HG02938 (cell line): ENCODE measurements at regions not wholly inside any gene's neighbourhood (a gene's known extent, or its start where the extent isn't known, plus 50 kb on each side); places are given as distances from the start of the nearest gene placed in this dataset.
"Not testable (repeated sequence)": the region's sequence is repeated elsewhere in the genome, so short reads cannot be mapped to it uniquely, and the experiment has no call there.

Source experiments
- ATAC-seq: cut with Tn5 transposase; IDR thresholded peaks from one replicate; pipeline ENCODE4 v1.9.1; 2021; ENCODE audit warnings: mild to moderate bottlenecking, moderate library complexity; ENCODE audit not compliant: unreplicated experiment

DNA sequence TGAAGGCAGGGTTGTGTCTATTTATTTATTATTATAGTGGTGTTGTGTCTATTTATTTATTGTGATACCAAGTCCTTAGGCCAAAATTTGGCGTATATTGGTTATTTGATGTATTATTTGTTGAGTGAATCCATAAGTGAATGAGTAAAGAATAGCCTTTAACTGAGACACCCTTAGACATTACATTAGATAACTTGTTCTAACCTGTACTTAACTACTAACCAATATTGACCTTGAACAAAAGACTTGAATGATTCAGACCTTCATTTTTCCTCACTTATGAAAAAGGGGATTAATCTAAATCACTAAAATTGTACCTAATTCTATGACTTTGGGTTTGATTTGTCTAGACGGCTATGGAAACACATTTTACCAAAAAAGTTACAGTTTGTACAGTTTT is 370.5 kb downstream of the JRKL start:
- no peak for ATAC-seq

DNA sequence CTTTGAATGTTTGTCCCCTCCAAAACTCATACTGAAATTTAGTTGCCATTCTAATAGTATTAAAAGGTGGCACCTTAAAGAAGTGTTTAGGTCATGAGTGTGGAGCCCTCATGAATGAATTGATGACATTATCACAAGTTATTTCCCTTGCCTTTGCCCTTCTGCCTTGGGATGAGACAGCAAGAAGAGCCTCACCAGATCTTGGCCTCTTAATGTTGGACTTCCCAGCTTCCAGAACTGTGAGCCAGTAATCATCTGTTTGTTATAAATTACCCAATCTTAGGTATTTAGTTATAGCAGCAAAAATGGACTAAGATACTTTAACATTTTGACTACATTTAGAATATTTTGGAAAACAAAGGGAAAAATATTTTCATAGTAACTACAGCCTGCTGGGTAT is 371.0 kb downstream of the JRKL start:
- ATAC-seq: no peak

DNA sequence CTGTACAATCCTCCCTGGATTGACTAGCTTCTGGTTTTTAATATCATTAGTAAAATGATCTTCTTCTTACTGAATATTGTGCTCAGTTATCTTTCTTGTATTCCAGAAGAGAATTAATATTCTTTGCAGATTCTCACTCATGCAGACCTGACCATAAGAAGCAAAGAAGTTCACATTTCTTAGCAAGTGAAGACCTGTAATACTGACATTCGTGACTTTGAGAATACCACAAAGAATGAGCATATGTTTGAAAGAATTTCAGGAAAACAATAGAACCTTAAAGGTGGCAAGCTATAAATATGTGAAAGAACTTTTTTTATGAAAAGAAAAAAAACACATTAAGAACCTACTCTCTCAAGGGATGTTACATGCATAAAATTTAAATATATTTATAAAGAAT is 371.6 kb downstream of the JRKL start:
- no peak for ATAC-seq

DNA sequence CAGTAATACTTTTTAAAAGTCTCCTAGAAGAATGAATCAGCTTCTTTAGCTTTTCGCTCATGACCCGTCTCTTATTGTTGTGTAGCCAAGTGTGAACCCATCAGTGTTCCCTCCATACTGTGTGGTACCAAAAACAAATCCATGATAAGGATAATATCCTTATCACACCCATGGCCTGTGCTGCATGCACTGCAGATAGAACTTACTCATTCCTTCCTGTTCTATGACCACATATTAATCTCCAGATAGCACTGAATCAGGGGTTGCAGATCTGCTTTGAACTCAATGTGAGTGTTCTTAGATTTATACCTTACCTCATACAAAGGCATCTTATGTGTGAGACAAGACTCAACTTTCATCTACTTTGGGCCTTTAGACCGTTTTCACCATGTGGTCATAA is 373.4 kb downstream of the JRKL start:
- ATAC-seq: no peak

DNA sequence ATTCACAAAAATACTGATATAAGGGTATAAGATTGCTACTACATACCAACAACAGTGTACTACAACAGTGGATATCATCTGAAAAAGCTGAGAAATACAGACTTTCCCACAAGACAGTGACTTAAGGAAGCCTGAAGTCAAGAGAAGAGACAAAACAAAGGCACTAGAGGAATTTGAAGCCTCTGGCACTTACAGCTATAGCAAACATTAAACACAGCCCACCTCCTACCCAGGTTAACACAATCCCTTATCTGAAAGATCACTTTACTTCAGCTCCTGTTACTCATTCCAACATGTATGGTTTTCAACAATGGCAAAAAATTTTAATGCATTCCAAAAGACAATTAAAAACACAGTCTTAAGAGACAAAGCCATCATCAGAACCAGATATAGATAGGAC is 388.5 kb downstream of the JRKL start:
- ATAC-seq: no peak

DNA sequence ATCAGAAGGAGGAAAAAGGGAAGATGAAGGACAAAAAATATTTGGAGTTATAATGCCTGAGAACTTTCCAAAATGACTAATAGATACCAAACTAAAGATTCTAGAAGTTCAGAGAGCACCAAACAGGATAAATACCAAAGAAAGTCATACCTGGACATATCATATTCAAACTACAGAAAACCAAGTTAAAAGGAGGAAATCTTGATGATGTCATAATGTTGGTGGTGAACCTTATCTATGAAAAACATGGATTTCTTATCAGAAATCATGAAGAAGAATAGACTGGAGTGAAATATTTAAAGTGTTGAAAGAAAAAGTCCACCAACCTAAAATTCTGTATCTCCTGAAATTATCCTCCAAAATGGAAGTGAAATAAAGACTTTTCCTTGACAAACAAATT is 389.2 kb downstream of the JRKL start:
- no peak for ATAC-seq

DNA sequence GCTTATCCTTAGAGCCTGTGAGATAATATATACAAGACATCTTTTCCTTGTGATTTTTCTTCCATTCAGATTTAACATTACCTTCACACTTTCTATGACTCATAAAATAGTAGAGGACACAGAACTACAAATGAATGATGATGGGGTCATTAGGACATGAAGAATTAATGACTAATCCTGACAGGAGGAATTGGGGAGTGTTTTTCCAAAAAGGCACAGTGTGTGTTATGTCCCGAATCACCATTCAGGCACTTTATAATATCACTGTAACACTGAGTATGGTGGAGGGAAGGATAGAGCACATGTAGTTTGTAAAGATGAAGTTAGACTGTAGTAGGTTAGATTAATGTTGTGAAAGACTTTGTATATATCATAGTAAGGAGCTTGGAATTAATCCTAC is 391.3 kb downstream of the JRKL start:
- ATAC-seq: no peak

DNA sequence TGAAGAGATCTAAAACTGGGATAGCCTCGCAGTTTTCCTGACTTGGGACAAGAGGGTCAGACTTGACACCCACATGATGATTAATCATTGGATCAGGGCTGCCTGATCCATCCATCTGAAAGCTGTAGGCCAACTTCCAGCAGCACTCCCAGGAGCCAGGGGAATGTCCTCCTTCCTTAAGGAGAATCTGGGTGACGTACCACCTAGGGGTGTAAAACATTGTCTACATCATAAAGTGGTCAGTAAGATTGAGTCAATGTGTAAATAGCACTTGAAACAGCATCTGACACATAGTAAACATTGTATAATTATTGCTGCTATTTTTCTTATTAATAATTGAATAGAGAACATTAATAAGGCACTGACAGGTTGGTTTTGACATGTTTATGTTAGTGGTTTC is 392.8 kb downstream of the JRKL start:
- ATAC-seq: no peak

DNA sequence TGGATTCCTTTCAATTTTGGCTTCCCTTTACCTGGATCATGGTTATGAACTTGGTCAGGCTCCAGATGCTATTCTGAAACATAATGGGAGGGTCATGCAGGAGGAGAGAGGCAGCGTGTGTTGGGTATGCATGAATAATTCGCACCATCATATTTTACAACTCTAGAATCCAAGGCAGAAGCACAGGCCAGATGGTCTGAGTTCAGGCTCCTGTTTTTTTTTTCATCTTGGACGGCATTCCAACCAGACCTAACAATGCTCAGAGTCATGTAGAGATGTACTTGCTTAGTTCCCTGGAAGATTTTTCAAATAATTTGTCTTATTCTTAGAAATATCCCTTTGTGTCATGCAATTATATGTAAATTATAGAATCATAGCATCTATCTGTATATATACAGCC is 393.5 kb downstream of the JRKL start:
- ATAC-seq: no peak

DNA sequence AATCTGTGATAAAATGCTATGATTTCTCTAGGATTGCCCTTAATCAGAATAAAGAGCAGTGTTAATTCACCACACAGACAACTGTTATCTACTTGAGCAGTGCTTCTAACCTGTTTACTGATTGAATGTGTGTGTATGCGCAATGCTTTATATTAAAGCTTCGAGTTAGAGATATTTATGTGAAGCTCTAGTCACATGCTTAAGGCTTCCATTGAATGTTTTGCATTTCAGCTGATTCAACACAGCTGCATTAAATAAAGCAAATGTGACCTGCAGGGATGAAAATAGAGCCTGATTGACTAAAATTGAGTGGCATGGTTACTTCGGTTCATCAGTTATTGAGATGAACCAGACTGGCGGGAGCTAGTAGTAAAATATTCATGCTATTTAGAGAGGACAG is 395.3 kb downstream of the JRKL start:
- ATAC-seq: no peak

DNA sequence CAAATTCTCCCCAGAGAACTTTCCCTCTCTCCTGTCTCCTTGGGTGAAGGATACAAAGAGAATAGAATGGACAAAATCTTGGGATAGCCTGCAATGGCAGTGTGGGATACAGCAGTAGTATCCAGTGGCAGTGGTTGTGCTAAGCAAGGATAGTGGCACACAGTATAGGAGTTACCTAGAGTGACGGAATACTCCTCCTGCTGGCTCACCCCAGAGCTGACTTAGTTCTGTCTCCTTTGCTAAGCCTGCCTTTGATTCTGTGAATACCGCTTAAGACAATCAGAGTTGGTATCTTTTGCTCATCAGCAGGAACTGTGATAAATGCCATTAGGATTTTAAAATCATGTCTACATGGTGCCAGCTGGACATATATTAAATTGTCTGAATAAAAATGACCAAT is 404.3 kb downstream of the JRKL start:
- no peak for ATAC-seq

DNA sequence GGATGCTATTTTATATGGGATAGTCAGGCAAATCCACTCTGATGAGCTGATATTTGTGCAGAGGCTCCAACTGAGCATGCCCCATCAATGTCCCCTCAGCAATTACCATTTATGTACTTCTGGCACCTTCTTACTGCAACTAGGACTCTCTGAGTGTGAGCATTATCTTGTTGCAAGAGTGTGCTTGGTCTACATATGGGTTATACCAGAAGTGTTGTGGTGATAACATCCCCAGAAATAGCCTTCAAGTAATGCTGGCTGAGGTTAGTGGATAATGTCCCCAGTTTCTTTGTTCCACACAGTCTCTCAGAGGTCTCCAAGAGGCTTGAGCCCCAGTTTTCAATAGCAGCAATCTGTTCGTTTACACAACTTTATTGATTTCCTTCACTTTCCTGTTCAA is 408.6 kb downstream of the JRKL start:
- ATAC-seq: no peak

DNA sequence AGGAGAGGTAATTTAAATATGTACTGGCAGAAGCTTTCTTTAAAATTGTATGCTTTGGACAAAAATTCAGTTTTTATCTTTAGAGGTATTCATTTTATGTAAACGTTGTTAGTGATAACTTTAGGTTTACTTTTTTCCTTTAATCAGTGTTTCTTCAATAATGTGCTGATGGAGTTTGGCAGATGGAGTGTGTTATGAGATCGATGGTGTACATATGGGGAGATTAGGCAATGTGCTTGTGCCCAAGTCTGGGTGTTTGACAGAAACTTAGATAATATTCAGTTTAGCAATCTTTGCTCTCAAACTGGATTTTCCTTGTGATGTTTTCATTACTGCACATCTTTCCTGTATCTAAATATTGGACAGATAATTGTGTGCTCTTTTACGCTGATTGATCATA is 425.4 kb downstream of the JRKL start:
- ATAC-seq: no peak

DNA sequence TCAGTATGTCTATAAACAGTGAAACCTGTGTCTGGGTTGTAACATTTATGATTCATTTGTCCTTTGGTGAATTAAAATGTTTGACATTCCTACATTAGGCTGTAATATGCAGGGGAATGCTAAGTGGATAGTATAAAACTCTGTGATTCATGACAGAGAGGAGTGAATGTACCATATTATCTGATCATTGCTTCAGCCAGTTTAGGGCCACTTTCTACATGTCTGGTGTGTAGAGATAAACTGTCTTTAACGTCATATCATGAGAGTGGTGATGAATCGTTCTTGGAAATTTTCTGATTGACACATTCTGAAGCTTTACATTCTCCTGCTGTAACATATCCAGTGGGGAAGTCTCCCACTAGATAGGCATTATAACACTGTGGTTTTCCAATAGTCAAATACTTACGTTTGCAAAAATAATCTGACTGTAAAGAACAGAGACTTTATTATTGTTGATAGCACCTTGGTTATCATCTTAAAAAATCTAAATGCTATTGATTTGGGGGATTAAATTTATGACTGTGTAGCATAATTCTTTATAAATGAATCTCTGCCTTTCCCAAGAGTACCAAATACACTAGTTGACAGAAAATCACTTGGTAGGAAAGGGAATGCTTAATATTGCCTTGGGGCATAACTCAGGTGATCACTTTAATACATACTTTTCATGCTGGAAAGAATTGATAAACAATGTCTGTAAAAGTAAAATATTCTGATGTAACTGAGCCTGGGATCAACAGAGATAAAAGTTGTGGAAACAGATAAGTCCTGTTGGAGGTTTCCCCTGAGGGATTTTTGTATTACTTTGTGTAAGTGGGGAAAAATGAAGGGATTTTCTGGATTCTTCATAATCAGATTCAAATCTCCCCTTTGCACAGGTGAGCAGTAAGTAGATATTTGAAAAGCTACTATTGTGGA is 427.9 kb downstream of the JRKL start:
- ATAC-seq: no peak

DNA sequence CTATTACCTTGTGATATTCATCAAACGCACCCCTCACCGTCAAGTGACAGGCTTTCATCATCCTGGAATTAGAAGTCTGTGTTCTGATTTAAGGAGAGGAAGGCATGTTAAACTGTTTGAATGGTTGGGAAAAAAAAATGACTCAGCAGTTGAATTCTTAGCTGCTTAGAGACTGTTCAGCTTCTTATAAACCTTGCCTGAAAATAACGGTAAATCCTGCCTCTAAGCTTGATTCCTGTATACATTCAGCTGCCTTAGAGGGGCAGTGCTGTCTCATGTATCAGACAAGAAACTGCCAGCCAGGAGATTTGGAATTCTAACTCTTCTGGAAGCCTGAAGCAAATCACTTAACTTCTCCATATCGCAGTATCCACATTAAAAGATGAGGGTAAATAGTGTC is 437.4 kb downstream of the JRKL start:
- no peak for ATAC-seq

DNA sequence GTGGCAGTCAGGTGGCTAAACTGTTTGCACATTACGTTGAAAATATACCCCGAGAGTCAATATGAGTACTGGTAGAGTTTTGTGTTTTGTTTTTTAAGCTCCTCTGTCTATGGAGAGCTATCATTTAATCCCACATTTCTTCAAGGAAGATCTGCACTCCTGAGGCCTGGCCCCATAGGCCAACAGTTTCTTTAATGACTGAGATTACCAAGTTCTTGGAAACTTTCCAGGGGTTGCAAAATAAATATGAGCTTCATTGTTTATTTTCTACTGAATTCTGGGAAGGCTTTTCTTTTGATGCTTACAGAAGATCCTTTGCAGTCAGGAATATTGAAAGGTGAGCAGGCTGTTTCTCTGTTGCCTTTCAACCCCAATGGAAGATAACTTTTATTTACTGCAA is 452.0 kb downstream of the JRKL start:
- no peak for ATAC-seq

DNA sequence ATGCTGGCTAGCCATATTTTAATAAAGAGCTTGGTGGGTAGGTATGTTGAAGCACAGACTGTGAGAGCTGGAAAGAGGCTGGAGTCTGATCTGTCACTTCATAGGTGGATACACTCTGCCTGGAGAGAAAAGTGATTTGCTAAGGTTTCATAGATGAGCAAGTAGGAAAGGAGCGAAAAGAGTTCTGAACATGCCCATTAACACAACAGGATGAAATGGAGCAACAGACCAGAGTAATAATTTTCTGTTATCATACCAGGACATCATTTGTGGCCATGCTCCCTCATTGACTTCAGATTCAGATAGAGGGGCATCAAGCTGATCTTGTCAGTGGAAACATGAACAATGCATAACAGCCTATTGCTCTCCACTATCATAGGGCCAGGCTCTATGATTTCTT is 452.9 kb downstream of the JRKL start:
- ATAC-seq: no peak

DNA sequence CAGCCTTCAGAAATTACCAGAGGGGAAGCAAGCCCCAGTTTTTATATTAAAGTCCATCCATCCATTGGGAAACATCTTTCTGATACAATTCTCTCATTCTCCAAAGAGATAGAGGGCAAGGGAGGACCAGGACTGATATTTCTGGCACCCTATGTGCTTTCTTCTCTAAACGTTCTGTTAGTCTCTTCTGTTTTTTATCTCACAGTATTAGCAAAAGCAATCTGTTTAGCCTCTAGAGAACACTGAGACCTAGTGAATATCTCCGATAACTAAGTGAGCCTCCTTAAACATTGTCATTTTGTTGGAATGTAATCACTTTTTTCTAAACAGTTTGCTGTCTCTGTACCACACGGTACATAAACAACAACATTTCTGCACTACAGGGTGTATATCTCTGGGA is 464.6 kb downstream of the JRKL start:
- ATAC-seq: no peak

DNA sequence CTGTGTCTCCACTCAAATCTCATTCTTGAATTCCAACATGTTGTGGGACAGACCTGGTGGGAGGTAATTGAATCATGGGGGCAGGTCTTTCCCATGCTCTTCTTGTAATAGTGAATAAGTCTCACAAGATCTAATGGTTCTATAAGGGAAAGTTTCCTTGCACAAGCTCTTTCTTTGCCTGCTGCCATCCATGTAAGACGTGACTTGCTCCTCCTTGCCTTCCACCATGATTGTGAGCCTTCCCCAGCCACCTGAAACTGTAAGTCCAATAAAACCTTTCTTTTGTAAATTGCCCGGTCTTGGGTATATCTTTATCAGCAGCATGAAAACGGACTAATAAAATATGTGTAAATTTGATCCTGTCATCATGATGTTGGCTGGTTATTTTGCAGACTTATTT is 471.9 kb downstream of the JRKL start:
- not testable (repeated sequence) for ATAC-seq

DNA sequence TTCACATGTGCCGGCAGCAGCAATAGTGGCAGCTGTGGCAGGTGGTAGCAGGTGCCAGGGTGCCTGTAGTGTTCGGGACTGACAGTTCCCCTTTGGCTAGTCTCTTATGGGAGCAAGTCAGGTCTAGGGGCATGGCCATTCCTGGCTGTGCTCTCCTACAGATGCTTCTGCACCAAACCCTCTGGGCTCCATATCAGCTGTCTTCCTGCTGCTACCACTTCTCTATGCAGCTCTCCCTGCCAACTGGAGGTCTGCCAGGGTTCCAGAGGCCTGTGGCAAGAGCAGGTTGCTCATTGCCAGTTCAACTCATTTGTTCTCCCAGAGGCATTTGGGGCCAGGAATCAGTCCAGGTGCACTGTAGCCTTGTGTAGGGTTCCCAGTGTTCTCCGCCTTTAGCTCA is 473.7 kb downstream of the JRKL start:
- ATAC-seq: no peak

DNA sequence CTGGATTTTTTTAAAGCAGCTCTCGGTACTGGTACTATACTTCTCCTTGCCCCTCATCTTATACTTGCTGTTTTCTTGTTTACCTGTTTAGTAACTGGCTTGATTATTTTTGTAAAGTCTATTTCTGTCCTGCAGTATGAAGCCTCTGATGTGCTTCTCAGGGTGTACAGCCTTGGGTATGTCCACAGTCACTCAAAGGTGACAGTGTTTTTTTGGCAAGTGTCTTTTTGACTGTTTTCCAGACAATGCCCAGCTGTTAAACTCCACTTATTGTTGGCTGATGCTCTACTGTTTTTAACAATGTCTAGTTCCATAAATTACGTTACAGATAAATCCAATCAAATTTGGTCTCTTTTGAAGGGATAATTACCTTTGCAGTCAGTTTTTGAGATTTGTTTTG is 475.2 kb downstream of the JRKL start:
- no peak for ATAC-seq

DNA sequence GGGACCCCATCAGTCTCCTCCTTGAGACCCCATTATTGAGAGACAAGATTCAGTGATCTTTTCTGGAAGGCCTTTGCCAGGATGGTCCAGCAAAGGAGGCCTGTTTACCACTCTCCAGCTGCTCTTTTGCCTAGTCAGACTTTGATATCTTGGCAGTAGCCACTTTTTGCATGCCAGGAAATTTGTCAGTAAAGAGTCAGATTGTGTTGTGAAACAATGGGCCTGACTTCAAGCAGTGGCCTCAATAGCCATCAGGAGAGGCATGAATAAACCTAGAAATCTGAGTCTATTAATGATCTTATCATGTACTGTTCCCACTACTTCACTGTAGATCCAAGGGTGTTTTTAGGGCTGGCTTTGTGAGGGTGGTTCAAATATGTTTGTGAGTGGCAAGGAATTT is 479.4 kb downstream of the JRKL start:
- ATAC-seq: no peak

DNA sequence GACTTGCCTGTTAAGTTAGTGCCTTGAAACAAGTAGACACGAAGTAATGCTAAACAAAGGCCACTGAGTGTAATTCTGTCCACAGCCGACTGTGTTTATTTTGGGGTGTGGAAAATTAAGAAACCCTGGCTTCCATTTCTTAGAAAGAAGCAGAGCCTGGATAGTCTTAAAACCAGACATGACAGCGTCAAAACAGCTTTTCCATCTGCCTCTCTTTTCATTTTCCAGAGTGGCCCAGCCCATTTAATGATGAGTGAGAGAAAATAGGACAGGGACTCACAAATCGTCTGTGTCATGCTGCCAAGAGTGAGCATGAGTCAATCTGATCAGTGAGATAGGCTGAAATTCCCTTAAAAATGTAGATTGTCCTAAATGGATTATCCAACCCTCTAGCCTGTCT is 485.9 kb downstream of the JRKL start:
- no peak for ATAC-seq
